ENCODE measurements at regions not wholly inside any gene's neighbourhood (a gene's known extent, or its start where the extent isn't known, plus 50 kb on each side); places are given as distances from the start of the nearest gene placed in this dataset.

- TF ChIP-seq CTCF (IDR thresholded peaks at IDR 0.05), result no peak
- no peak for TF ChIP-seq POLR2AphosphoS5 (IDR thresholded peaks at IDR 0.05)
- TF ChIP-seq POLR2A (IDR thresholded peaks at IDR 0.05), result no peak
These were observed 67.4 kb upstream of the SHB start for GRCh38 chr9:38136386-38136785.

Measured in breast epithelium (tissue), 3 donors.